Activated T-cell treated with anti-CD3 and anti-CD28 coated beads for 48 hours (primary cell): ENCODE measurements at regions not wholly inside any gene's neighbourhood (a gene's known extent, or its start where the extent isn't known, plus 50 kb on each side); places are given as distances from the start of the nearest gene placed in this dataset.

Source experiments
- DNase-seq: peaks from one replicate; pipeline ENCODE4 v3.0.0-alpha.2; 2020; ENCODE audit warnings: low read depth

GRCh38 chr2:181380581-181380980, 76.6 kb upstream of the ITGA4 start:
- DNase-seq = no peak

- DNase-seq = no peak
Measured at GRCh38 chr2:181384923-181385322, 72.3 kb upstream of the ITGA4 start.

- no peak for DNase-seq
Measured at GRCh38 chr2:181389524-181389923, 67.7 kb upstream of the ITGA4 start.

GRCh38 chr2:181393472-181393871, 63.7 kb upstream of the ITGA4 start:
- DNase-seq = no peak

- no peak for DNase-seq
Measured at GRCh38 chr2:181394741-181395437, 62.3 kb upstream of the ITGA4 start.

GRCh38 chr2:181395851-181396250, 61.3 kb upstream of the ITGA4 start:
- no peak for DNase-seq

DNA sequence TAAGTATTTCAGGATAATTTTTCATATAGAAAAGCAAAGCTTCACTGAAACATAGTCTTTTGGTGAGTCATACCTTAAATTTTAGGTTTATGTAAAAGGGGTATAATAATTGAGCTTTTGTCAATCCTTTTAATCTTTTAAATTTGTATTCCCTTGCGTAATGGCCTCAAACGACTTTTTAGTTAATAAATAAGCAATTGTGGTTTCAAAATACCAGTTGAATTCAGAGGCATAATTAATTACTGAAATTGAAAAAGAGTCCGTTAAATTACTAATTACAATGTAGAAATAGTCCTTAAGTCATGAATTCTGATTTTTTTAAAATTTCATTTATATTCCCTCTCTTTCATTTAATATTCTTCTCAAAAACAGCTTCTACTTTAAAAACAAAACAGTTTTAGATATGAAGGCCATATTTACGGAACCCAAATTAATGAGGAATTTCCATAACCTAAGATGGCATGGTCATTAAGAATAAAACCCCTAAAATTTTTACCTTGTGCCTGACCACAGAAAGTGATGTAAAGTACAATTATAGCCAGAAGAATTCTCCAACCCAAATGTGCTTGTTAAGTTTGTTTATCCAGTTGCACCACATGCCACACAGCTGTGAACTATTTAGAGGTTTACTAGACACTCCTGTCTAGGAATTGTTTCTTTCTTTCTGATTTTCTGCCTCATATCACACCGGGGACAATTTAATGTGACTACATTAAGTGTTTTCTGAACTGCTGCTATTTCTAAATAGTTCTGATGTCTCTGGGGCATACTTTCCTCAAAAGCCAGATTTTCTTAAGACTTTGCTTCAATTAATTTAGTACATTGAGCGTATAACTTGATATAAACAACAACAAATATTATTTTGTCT, 60.7 kb upstream of the ITGA4 start:
- DNase-seq = no peak

DNA sequence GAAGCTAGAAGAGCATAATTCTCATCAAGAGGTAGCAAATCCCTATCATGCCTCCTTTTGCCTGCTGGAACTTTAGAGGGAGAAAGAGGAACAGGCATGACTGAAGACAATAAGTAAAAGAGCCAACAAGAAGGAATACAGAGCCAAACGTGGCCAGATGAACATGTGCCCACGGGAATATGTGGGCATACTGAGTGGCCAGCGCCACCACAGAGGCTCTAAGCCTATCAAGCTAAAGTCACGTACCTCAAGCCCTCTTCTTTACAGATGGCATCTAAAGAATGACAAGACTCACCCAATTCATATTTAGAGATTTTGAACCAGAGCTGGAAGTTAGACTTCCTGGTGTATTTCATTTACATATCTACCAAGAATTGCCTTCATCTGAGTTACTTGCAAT, 59.9 kb upstream of the ITGA4 start:
- no peak for DNase-seq

DNA sequence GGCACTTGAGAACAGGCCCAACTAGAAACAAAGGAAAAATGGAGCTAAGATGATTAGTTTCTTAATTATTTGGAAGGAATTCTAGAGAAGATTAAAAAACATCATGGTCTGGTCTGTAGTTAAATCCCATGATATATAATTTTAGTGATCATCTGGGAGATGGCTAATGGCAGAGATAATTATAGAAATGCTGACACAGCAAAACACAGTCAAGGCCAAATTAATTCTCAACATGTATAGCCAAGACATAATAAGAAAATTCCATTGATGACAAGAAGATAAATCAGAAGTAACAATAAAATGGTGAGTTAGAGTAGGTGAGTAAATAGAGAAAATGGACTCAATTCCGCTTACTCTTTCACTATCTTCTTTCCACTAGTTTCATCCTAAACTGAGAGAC, 59.2 kb upstream of the ITGA4 start:
- no peak for DNase-seq

DNA sequence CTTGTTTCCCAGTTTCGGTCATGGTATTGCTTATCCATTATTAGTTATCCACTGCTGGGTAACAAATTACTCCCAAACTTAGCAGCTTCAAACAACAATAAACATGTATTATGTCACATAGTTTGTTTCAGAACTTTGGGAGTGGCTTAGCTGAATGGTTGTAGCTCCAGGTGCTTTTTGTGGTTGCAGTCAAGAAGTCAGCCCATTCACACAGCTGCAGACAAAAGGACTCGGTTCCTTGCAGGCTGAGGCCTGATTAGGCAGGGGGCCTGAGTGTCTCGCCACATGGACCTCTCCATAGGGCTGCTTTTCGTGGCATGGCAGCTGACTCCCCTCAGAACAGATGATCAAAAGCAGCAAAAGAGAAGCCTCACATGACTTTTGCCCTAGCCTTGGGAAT, 58.2 kb upstream of the ITGA4 start:
- no peak for DNase-seq

DNA sequence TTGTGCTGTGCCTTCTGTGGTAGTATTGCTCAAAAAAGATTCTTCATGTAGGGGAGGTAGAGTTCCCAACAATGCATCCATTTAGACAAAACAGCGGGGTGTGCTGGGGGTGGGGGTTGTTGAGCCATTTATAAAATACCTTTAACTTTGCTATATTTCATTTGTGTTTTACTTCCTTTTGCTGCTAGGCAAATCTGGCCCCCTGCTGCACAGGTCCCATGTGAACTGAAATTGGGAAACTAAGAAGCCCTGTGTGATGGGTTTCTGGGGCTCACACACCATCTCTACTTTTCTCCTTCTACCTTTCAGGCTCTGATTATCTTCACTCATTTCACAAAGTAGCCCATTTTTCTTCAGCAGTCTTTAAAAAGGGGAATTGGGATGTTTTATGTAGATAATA, 52.7 kb upstream of the ITGA4 start:
- DNase-seq = no peak

DNA sequence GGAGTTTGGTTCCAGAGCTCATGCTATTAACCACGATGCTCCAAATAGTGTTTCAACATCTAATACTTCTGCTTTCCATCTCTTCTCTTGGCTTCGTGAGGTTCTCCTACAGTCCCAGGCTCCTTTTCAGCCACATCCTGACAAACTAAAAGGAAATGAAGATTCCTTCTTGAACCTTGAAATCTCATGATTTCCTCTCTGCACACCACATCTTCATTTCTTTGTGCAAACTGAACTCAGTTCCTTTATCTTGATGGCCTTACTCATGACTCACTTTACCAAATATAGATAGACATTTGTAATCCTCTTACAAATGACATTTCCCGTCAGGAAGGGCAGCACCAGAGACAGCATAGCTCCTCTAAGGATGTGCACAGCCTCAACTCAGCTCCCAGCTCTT, 50.0 kb upstream of the ITGA4 start:
- no peak for DNase-seq
